GM19240 (cell line): ENCODE measurements at regions not wholly inside any gene's neighbourhood (a gene's known extent, or its start where the extent isn't known, plus 50 kb on each side); places are given as distances from the start of the nearest gene placed in this dataset.

Experiments
- DNase-seq: peaks from one replicate; pipeline ENCODE4 v3.0.0; 2011; ENCODE audit warnings: low spot score; ENCODE audit not compliant: insufficient read length

DNA sequence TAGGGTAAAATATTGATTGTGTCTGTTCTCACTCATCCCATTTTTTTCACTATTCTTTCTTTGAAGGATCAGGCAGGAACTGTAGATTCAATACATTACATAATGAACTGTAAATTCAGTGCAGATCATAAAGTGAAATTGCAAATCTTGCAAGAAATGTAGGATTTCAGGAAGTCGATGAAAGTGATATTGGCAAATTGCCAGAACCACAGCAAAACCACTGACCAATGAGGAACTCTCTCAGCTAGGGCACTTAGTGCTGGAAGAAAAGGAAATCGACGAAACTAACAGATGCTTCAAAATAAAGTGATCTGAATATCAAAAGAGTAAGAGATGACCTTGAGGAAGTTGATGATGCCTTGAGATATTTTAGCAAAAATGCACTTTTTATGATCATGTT, 157.6 kb downstream of the AACS start:
- no peak for DNase-seq

DNA sequence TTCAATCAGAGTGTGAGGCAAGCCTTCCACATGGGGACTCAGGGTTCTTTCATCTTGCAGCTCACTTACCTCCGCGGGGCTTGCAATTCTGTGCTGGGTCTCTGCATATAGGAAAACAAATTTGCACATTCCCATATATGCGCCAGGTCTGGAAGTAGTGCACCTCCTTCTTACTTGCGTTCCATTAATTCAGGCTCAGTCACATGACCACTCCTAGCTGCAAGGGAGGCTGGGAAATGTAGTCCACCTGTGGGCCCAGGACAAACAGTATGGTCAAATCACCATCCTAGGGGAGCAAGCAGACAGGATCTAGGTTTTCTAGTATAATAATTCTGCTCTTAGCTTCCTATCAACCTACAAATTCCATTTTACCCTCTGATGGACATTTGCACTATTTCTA, 160.4 kb downstream of the AACS start:
- DNase-seq: no peak

DNA sequence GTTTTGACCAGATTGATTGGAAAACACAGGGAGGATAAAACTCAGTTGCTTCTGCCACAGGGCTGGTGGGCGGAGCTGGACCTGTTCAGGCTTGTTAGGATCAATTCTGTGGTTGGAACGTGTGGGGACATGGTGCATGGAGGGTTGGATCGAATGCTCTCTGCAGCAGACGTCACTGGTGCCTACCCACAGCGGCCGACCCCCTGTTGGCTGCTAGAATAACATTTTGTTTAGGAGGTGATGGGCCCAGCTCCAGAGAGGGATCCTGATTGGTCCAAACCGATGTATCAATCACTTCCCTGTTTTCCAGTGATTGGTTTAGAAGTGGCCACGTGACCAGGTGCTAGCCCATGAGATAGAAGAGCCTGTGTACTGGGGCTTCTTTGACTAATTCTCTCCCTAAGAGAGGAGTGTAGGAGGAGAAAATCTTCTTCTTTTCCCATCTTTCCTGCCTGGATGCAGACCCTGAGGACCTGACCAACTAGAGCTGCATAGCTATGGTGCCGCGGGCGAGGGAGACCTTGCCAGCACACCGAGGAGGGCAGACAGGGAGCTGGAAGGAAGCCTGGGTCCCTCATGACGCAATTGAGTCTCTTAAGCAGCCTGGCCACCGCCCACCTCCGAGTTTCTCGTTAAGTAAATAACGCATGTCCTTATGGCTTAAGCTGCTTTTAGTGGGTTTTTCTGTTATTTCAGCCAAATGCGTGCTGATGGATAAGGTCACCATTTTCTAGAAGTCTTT, 163.5 kb downstream of the AACS start:
- DNase-seq: no peak

DNA sequence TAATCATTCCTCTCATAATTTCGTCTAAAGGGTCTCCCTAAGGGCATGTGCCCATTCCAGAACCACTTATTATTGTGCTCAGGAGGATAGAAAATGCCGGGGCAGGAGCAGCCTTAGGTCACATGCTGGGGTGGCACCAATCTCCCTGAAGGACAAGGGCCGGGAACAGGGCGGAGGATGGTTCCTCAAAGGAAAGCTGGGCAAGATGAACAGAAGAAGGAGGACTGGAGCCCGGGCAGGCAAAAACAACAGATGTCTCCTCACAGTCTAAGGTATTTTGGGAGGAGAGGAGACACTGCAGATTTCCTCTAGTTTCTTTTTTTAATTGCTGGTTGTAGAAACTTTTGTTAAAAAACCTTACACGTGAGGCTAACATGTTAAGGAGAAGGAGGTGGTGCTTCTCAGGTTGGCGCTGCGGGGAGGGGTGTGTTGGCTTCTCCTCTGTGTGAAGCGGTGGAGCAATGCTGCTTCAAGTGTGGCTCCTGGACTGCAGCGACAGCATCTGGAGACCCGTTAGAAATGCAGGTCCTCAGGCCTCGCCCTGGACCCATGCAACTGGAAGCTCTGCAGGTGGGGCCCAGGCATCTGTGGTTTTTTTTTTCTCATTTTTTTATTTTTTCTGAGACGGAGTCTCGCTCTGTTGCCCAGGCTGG, 164.8 kb downstream of the AACS start:
- DNase-seq: no peak

DNA sequence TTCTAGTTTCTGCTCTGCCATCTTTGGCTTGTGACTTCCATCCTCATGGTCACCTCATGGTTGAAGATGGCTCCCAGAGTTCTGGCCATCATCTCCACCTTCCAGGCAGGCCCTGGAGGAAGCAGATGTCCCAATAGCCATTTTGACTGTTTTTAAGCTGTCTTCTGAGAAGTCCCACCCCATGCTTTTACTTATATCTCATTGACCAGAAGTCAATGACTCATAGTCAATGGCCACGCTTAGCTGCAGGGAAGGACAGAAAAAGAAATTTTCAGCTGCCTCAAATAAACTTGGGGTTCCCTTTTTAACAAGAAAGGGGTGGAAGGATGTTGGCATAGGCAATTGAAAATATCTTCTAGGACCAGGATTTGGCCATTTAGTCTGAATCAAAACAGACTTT, 168.1 kb downstream of the AACS start:
- DNase-seq: no peak

DNA sequence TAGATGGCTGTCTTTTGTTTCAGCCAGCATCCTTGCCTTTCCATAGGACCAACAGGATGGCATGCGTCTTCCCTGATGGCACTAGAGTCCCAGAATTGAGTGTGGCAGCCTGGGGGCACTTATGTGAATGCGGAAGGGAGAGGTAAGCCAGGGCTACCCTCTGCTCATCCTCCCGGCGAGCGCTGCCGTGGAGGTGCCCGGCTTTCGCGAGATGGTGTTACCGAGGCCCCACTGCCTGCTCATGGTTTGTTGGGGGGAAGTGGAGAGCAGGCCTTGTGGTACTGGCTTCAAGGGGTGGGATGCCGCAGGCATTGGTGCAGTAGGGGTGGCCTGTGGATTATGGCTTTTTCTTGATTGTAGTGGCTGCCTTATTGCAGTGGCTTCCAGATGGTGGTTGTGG, 174.3 kb downstream of the AACS start:
- no peak for DNase-seq

DNA sequence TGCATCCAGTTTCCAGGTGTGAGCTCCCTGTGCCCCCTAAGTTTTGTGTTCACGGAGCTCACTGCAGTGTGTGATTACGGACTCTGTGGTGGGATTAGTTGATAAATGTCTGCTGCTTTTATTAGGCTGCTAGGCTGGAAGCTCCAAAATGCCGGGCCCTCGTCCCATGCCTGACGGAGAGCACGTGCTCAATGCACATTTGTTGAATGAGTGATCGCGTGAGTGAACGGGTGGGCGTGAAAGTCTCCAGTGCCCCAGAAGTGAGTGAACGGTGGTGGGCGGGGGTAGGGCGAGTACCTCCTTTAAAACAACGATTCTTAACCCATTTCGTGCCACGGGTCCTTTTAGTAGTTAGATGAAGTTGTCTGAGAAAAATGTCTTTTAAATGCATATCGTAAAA, 175.5 kb downstream of the AACS start:
- DNase-seq: no peak

DNA sequence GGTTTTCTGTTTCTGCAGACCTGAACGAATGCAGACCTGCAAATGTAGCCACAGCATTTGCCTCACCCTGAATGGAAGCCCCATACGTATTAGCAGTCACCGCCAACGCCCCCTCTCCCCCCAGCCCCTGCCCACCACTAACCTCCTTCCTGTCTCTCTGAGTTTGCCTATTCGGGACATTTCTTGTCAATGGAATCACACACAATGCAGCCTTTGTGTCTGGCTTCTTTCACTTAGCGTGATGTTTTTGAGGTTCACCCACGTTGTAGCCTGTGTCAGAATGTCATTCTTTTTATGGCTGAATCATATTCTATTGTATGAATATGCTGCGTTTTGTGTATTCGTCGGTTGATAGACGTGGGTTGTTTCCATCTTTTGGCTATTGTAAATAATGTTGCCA, 178.6 kb downstream of the AACS start:
- DNase-seq: no peak

DNA sequence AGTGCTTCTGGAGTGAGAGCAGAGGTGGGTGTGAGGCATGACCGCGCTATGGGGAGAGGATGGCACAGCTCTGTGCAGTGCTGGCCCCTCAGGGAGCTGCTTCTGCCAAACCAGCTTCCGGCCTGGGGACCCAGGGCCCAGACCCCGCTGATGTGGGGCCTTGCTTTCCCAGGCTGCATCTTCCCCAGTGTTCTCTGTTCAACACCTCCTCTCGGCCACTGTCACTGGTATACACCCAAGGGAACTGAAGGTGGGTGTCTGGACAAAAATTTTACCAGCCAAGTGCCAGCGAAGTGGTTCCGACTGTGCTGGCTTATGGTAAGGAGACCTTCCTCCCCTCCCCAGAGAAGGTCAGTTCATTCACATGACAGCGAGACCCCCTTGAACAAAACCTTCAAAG, 179.1 kb downstream of the AACS start:
- no peak for DNase-seq

DNA sequence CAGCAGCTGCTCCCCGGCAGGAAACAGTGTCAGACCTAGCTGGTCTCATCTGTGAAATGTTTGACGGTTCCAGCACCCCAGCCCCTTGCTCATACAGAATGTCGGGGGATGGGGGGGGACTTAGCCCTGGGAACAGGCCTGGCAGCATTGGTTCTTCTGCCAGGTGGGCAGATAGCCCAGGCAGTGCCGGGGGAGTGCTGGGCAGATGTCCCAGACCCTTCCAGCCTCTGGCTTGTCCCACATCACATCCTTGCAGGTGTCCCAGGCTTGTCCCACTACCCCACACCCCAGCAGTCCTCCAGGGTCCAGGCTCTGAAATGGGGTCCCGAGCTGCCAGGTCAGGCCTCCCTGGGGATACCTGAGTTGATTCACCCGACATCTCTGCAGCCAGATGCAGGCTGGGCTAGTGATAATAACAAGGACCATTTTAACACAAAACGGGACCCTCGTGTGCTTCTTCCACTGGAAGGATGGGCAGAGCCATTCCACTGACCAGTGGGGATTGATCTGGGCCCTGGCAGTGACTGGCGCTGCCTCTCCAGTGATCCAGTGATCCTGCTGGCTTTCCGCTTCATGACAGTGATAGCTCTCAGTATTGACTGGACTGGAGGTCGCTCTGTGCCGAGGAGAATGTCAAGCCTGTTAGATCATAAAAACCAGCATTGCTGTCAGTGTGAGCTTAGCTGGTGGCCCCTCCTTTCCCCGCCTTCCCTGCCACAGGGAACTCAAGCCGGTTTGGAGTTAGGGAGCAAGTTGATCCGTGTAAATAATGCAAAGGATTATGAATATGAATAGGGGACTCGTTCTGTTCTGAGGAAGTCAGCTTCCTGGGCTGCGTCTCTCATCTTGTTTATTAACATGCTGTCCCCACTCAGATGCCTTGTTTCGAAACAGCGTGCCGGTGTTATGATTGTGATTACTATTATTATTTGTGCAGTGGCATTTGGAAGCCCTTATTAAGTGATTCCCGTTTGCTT, 180.6 kb downstream of the AACS start:
- no peak for DNase-seq

DNA sequence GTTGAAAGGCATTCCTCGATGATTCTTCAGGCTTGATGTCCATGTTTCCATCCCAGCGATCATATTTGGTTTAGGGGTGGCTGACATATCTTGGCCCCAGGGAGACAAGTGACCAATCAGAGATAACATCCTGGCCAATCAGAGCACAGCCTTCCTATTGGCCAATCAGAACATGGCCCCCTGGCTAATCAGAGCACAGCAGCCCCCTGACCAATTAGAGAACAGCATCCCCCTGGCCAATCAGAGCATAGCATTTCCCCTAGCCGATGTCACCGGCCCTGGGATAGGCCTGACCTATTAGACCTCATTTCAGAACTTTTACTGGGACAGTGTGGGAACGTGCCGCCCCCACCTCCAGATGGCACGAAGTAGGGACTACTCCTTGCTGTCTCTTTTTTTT, 182.2 kb downstream of the AACS start:
- no peak for DNase-seq

DNA sequence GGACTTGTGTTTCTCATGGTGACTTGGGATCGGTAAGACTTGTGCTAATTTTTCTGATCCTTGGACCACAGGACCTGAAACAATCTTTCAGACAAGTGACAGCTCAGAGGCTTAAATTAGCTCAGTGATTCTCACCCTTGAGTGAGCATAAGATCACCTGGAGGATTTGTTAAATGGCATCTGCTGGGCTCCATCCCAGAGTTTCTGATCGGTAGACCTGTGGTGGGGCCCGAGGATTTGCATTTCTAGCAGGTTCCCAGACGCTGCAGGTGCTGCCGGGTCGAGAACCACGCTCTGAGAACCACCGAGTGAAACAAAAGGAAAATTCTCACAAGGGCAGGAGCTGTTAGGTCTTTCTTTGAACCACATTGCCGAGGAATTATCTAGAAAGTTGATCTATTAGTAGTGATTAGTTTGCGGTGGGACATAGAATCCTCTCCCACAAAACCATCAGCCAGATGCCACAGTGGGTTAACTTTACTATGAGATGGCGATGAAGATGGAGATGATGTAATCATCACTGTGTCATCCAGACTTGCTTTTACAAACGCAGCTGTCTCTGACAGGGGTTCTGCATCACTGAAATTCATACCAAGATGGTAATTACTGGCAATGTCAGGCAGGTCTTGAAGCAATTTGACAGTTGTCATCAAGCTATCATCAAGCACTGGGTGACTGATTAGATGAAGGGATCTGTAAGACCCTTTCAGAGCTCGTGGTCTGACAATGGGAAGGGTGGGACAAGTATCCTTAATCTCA, 184.0 kb downstream of the AACS start:
- DNase-seq: no peak

DNA sequence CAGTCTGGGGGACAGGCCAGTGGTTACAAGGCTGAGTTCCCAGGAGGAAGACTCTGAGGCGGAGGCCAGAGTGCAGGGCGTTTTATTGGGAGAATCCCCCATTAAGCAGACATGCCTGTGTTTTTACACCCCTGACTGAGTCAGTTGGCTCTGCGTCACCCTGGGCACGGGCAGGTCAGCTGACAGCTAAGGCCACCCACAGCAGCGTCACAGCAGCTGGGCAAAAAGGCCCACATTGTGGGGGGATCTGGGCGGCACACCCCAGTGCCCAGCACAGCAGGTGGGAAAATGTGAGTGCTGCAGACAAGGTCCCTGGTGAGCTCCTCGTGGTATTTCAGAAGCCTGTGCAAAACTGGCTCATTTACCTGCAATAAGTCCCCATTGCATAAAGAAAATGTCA, 184.7 kb downstream of the AACS start:
- no peak for DNase-seq

DNA sequence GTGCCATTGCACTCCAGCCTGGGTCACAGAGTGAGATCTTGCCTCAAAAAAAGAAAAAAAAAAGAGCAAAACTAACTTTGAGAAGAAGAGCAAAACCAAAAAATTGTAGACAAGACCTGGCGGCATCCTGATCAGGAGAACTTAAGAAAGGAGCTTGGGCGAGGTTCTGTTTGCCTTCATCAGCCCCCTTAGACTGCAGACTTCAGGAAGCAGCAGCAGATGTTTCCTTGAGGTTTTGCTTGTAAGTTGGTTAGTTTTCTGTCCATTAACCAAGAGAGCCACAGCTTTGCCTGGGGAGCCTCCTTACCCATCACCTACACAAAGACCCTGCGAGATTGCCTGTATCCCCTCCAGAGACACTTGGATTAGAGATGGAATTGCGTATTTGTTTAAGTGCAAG, 189.0 kb downstream of the AACS start:
- DNase-seq: no peak

DNA sequence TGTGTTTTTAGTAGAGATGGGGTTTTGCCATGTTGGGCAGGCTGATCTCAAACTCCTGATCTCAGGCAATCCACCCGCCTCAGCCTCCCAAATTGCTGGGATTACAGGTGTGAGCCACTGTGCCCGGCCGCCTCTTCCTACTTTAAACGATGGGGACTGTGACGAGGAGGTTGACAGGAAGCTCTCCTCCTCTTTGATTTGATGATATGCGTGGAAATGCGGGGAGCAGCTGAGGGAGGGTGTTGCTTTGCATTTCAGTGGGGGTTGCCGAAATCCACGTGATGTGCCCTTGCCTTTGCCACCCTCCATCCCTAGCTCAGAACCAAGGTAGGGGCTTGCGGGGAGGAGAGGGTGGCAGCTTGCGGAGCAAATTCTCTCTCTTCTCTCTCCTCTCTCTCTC, 189.6 kb downstream of the AACS start:
- no peak for DNase-seq

DNA sequence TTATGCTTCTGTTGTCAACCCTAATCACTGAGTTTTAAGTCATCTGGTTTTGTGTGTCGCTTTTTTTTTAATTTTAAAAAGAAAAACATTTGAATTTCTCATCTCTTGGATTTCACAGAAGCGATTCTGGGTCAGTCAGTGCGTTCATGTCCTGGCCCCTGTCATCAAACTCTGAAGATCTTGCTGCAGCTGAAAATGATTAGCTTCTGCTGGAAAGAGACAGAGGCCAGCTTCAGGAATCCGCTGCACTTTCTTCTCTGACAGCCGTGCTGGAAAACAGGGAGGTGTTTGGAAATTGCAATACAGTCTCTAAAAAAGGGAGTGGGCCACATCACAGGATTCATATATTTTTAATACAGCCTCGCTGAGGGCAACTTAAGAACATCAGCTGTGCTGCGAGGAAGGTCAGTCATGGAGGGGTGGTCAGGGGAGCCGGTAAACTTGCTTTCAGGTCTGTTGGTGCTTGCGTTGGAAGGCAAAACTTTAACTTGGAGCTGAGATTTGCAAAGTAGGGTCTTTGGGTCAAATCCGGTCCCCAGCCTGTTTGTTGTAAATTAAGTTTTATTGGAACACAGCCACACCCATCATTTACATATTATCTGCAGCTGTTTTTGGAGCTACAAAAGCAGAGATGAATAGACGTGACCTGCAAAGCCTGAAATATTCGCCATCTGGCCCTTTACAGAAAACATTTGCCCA, 190.8 kb downstream of the AACS start:
- DNase-seq: no peak

DNA sequence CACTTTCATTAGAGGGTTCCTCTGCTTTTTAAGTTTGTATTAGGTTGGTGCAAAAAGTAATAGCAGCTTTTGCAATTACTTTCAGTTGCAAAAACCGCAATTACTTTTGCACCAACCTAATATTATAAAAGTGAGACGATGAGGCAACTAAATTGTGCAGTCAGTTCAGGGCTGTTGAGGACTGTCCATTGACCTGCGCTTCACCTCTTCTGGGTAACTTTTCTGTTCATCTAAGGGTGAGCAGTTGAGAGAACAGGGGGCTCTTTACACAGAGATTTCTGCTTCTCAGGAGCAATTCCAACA, 191.3 kb downstream of the AACS start:
- DNase-seq: no peak

DNA sequence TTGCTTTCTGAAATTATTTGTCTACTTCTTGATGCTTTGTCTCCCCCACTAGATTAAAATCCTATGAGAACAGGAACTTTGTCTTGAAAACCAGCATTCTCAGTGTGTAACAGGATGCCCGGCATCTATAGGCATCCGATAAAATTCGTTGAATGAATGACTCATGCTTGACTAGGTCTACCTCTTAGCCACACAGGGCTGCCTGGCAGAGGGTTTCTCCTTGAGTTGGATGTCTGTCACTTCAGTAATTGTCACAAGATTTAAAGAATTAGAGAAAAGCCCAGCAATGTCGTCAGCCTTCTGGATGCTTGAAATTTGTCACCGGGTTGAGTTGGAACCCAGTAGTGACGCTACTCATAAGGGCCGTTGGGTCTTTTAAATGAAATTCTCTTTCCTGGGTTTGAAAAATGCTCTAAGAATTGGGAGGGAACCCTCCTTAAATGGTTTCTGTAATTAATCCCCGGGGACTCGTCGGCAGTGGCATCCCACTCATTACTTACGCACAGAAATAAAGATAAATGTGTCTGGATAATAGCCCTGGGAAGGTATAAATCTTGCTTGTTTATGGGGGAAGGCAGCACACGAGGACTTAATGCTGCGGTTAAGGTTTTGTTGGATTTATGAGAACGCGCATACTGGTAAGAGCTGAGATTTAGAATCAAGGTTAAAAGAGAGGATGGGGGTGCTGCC, 194.1 kb downstream of the AACS start:
- DNase-seq: no peak

DNA sequence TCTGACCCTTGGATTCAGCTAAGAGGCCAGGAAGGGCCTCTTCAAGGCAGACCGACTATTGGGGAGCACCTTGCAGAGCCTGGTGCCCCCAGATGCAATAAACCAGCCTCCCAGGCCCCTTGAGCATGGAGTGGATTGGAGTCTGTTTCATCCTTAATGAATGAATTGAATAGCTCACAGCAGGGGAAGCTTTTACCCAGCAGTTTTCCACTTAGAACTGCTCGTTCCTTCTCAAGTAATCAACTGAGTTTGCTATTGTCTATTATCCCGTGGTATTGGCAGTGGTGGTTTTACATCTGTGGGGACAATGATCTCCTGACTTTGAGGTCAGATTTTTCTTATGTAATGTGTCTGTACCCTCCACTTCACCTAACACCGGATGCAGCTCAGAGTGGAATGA, 197.6 kb downstream of the AACS start:
- no peak for DNase-seq

DNA sequence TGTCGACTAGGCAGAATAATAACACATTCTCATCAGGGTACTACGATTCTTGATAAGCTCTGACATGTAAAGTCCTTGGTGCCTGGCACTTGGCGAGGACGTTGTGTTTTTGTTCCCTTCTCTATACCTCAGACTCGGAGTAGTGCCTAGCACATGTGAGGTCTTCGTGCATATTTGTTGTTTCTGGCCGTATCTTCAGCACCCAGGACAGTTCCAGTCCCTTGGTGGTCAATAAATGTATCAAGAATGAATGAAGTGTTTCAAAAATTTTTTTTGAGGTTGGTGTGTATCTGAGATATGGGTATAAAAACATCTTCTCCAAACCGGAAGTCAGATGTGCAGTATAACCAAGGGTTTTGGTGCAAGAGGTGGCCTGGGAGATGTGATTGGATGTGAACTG, 198.2 kb downstream of the AACS start:
- DNase-seq: no peak

DNA sequence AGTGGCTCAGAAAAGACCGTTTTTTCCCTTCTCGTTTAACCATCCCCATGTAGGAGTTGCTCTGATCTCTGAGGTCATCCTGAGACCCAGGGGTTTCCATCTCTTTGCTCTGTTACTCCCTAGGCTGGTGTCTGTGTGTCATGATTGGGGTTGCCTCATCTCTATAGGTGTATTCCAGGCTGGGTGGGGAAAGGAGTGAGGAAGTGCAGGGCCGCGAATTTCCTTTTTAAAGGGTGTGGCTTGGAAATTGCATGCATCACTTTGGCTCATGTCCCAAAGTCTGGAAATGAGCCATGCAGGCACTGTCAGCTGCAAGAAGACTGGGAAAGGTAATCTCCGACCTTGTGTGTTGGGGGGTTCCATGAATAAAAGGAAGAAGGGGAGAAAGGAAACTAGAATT, 201.9 kb downstream of the AACS start:
- DNase-seq: no peak
